NCI-H1694 treated with DMSO at 0.1 percent for 48 hours (cell line): ENCODE measurements at regions not wholly inside any gene's neighbourhood (a gene's known extent, or its start where the extent isn't known, plus 50 kb on each side); places are given as distances from the start of the nearest gene placed in this dataset.

Experiments used
- DNase-seq: peaks from one replicate; lab custom pipeline; 2025; lab: John Stamatoyannopoulos, UW

- DNase-seq = no peak
Measured at GRCh38 chr18:41353777-41354528, 601.1 kb upstream of the PIK3C3 start.

- DNase-seq = no peak
Measured at GRCh38 chr18:41351430-41351829, 603.6 kb upstream of the PIK3C3 start.

DNA sequence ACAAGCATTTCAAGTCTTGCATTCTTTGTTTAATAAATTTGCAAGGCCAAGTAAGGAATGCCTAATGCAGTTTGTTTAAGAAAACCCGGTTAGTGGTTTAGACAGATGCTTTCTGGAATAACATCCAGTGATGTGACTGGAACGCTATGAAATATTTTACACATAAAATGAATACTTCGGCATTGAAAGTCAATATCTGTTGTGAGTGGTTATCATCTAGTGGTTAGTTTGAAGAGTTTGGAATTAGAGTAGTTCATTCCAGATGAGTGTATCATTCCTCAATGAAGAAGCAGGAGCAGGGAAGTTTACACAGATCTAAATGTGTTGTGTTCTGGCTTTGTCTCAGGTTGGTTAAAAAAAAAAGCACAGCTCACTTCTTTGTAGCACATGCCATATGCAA, 608.0 kb upstream of the PIK3C3 start:
- DNase-seq = no peak

DNA sequence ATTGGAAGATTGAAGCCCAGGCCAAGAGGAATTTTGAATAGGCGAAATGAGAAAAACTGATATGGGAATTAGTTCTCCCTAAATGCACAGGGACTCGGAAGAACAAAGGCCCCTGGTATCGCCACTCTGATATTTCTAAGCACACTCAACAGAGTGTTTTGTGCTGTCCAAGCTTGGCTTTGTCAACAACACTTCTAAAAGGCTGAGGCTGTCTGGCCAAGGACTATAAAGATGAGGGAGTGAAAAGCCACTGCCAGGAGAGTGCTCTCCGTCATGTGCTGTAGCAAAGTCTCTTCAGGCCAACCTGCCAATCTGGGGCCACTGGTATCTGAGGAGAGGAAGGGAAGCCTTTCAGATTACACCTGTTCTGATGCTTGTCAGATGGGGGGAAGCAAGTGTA, 611.2 kb upstream of the PIK3C3 start:
- DNase-seq = no peak

- no peak for DNase-seq
Measured at GRCh38 chr18:41338341-41338740, 616.7 kb upstream of the PIK3C3 start.

DNA sequence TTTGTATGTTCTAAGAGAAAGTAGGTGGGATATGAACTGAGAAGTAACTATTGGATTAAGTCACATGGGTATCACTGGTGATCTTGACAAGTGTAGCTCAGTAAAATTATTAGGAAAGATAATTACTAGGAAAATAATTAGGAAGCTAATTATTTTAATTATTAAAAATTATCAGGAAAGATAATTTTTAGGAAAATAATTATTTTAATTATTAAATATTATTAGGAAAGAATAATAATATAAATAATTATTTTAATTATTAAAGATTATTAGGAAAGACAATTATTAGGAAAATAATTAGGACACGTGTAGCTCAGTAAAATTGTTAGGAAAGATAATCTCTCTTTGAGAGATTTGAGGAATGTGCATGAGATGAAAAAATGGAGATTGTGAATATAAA, 623.4 kb upstream of the PIK3C3 start:
- DNase-seq = no peak

GRCh38 chr18:41326311-41326710, 628.7 kb upstream of the PIK3C3 start:
- DNase-seq = no peak

DNA sequence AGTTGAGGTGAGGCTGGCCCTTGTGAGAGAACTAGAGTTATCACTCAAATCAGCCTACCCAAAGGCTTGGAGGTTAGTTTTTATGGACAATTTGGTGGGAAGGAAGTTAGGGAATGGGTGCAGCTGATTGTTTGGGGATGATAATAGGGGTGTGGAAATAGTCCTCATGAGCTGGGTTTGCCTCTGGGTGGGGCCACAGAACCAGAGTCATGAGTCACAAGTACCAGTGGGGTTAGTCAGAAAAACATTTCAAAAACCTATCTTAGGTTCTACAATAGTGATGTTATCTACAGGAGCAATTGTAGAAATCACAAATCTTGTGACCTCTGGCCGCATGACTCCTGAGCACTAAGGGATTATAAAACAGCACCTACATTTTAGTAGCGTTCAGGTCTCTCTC, 630.1 kb upstream of the PIK3C3 start:
- DNase-seq = no peak

DNA sequence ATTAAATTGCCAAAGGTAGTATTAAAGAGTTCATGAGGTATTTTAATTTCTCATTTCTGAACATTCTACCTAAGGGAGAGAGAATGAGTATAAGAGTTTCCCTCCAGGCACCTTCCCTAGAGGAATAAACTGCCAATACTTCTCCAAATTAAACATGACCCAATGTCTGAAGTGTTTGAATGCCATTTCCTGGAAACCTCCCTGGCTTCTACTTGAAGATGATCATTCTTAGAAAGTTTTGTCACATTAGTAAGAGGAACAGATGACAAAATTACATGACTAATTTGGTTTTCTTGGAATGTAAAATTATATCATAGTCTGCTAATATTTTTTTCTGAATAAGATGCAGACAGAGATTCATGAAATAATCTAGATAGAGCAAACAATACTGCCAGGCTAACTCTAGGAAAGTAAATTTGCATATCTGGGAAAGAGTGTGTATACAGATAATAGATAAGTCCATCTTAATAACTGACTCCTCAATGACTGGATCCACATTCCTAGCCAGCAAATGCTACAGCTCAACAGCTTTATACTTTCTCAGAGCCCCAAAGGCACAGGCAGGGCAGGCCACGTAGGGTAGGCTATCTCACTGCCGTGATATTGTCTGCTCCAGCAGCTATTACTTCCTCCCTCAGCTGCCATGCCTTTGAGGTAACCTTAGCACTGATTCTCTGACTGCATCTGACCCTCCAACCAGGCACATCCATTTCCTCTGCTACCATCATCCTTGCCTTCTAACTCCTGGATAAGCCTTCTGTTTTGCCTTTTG, 630.8 kb upstream of the PIK3C3 start:
- no peak for DNase-seq

GRCh38 chr18:41323044-41323443, 632.0 kb upstream of the PIK3C3 start:
- no peak for DNase-seq

DNA sequence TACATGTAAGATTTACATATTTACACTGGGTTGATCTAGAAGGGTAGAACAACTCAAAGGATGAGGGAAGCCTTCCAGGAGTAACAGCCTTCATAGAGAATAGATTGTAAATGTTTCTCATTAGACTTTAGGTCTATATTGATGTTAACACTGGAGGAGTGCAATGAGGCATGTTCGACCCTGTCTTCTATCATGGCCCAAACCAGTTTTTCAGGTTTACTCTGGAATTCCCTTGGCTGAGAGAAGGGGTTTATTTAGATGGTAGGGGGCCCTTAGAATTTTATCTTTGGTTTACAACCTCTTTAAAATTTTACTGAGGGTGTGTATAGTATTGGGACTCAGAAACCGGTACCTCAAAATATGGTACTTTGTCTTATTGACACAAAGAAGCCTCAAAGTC, 634.9 kb upstream of the PIK3C3 start:
- DNase-seq = no peak

GRCh38 chr18:41315134-41315533, 639.9 kb upstream of the PIK3C3 start:
- DNase-seq = no peak

- no peak for DNase-seq
Measured at GRCh38 chr18:41311571-41312547, 643.2 kb upstream of the PIK3C3 start.

- DNase-seq = no peak
Measured at GRCh38 chr18:41297740-41298139, 657.3 kb upstream of the PIK3C3 start.

DNA sequence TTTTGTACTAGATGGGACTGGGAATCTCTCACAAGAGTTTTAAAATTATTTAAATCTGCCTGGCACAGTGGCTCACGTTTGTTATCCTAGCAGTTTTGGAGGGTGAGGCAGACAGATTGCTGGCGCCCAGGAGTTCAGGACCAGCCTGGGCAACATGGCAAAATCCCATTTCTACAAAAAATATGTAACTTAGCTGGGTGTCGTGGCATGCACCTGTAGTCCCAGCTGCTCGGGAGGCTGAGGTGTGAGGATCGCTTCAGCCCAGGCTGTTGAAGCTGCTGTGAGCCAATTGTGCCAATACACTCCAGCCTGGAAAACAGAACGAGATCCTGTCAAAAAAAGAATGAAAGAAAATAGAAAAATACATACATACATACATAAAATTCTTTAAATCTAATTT, 685.7 kb upstream of the PIK3C3 start:
- no peak for DNase-seq

- DNase-seq = no peak
Measured at GRCh38 chr18:41268271-41268670, 686.8 kb upstream of the PIK3C3 start.

DNA sequence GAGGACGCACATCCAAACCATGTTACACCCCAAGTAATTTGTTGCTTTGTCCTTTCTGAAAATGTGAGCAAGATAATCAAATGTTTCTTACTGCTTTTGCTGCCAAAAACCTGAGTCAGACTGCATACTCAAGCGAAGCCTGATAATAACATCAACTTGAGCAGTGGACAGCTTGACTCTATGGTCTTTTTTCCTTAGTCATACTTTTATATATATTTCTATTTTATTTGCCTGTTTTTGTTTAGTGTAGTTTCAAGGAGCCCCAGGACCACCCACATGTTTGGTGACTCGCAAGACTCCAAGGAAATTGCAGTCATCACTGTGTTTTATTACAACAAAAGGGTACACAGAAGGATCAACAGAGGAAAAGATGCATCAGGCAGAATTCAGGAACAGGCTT, 688.4 kb upstream of the PIK3C3 start:
- no peak for DNase-seq

GRCh38 chr18:41266204-41266603, 688.8 kb upstream of the PIK3C3 start:
- no peak for DNase-seq

GRCh38 chr18:41265047-41265446, 690.0 kb upstream of the PIK3C3 start:
- no peak for DNase-seq

- no peak for DNase-seq
Measured at GRCh38 chr18:41263956-41264355, 691.1 kb upstream of the PIK3C3 start.

DNA sequence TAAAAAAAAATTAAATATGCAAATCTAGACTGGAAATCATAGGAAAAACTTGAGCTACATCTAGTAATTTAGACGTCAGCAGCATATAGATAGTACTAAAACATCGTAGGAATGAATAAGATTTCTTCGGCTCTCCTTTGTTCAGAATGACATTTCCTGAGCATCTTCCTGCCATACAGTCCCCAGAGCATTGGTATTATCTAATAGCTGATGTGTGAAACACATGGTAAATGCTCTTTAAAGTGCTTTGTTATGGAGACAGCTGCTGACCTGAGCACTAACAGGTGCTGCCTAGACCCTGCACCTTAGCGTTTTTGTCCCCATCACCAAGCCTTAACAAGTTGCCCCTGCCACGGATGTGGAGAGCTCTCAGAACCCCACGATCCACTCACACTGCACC, 692.3 kb upstream of the PIK3C3 start:
- no peak for DNase-seq

GRCh38 chr18:41244591-41245037, 710.4 kb upstream of the PIK3C3 start:
- no peak for DNase-seq
